Endothelial cell of umbilical vein (primary cell): ENCODE measurements at regions not wholly inside any gene's neighbourhood (a gene's known extent, or its start where the extent isn't known, plus 50 kb on each side); places are given as distances from the start of the nearest gene placed in this dataset.

Source experiments
- BruUV-seq: library from RNA; stranded (reverse); fragments of 400-500 nt; replicated peaks from 2 replicates; lab custom pipeline; 2021; lab: Mats Ljungman, UMichigan
- CTCF ChIA-PET: fragments of 300-600, 350-600 bp; sonication (Branson Sonifier 250); formaldehyde crosslinking; loops from one replicate; lab custom pipeline; 2021; ENCODE audit warnings: antibody characterized with exemption, inconsistent platforms; lab: Charles Lee
- POLR2A ChIA-PET: fragments of 300-600, 350-600 bp; sonication (Branson Sonifier 250); formaldehyde crosslinking; loops from one replicate; lab custom pipeline; 2021; ENCODE audit warnings: antibody characterized with exemption, inconsistent platforms; lab: Charles Lee
- DNase-seq: peaks from one replicate; pipeline ENCODE4 v3.0.0-alpha.2; 2011; ENCODE audit warnings: low read depth, low spot score
- FAIRE-seq: peaks from 2 replicates; lab custom pipeline; 2011; peaks lifted over from hg19 to GRCh38; lab: Jason Lieb, UNC
- H2AFZ ChIP-seq: 2 replicates; pipeline ENCODE4 v1.6.0; 2012; ENCODE audit warnings: low read depth, low read length, control low read depth, inconsistent platforms
- H3K27ac ChIP-seq: 2 replicates; pipeline ENCODE4 v1.5.1; 2011; ENCODE audit warnings: low read depth, mild to moderate bottlenecking, control low read depth, low read length, moderate library complexity; ENCODE audit not compliant: insufficient read depth
- H3K27me3 ChIP-seq, 2 experiments: 2 replicates each; pipeline versions ENCODE4 v1.6.0 to v1.6.1; 2011; ENCODE audit warnings: low read length in 2 of 2, mixed read lengths in 1 of 2; ENCODE audit not compliant: control insufficient read depth in 2 of 2, insufficient read depth in 2 of 2
- H3K36me3 ChIP-seq, 2 experiments: 2 replicates in 1 of 2; 3 replicates in 1 of 2; pipeline ENCODE4 v1.5.1; 2011; ENCODE audit warnings: low read length in 2 of 2, mild to moderate bottlenecking in 1 of 2, moderate library complexity in 1 of 2; ENCODE audit not compliant: control insufficient read depth in 2 of 2, insufficient read depth in 2 of 2; ENCODE audit errors: extremely low read depth in 1 of 2
- H3K4me1 ChIP-seq: 3 replicates; pipeline ENCODE4 v1.5.1; 2011; ENCODE audit warnings: mild to moderate bottlenecking, low read length; ENCODE audit not compliant: control insufficient read depth, insufficient read depth; ENCODE audit errors: extremely low read depth
- H3K4me2 ChIP-seq: 2 replicates; pipeline ENCODE4 v1.6.1; 2011; ENCODE audit warnings: low read length, control low read depth, mixed read lengths; ENCODE audit not compliant: insufficient read depth
- H3K4me3 ChIP-seq, 3 experiments: fragments of 200-600 bp in 1 of 3; sonication (generic), shearing (Covaris generic) in 1 of 3; replicated peaks in 1 of 3; 2 replicates each; pipeline ENCODE4 v1.5.1; 2011 to 2016; ENCODE audit warnings: control low read depth in 3 of 3, low read length in 3 of 3, mild to moderate bottlenecking in 2 of 3, inconsistent platforms in 1 of 3, low read depth in 1 of 3, moderate library complexity in 1 of 3; ENCODE audit not compliant: insufficient read depth in 1 of 3
- H3K79me2 ChIP-seq: 2 replicates; pipeline ENCODE4 v1.6.0; 2012; ENCODE audit warnings: low read length, inconsistent platforms; ENCODE audit not compliant: control insufficient read depth, insufficient read depth
- H3K9ac ChIP-seq: replicated peaks from 2 replicates; pipeline ENCODE3; 2011; ENCODE audit warnings: low read length, control low read depth; ENCODE audit not compliant: insufficient read depth; ENCODE audit errors: extremely low read depth
- H3K9me1 ChIP-seq: replicated peaks from 3 replicates; pipeline ENCODE4 v1.6.0; 2011; ENCODE audit warnings: mild to moderate bottlenecking, low read length; ENCODE audit not compliant: control insufficient read depth, insufficient read depth; ENCODE audit errors: extremely low read depth
- H3K9me3 ChIP-seq: replicated peaks from 2 replicates; pipeline ENCODE4 v1.5.1; 2012; ENCODE audit warnings: low read length, inconsistent platforms; ENCODE audit not compliant: control insufficient read depth, insufficient read depth
- H4K20me1 ChIP-seq: replicated peaks from 2 replicates; pipeline ENCODE3; 2011; ENCODE audit warnings: mild to moderate bottlenecking, low read length; ENCODE audit not compliant: control insufficient read depth, insufficient read depth; ENCODE audit errors: extremely low read depth
- CTCF ChIP-seq, 2 donors: IDR thresholded peaks; 1 replicate in 1 of 2; 2 replicates in 1 of 2; pipeline ENCODE4 v1.5.1; 2011; ENCODE audit warnings: low read length in 2 of 2, mild to moderate bottlenecking in 2 of 2, moderate library complexity in 2 of 2, control low read depth in 1 of 2, inconsistent platforms in 1 of 2, low read depth in 1 of 2; ENCODE audit not compliant: insufficient read depth in 1 of 2; ENCODE audit errors: extremely low read depth in 1 of 2
- EZH2 ChIP-seq: IDR thresholded peaks from 2 replicates; pipeline ENCODE4 v1.6.1; 2012; ENCODE audit warnings: borderline replicate concordance, low read depth, mild to moderate bottlenecking, moderate library complexity, low read length, inconsistent platforms; ENCODE audit not compliant: severe bottlenecking
- FOS ChIP-seq: IDR thresholded peaks from 2 replicates; pipeline ENCODE4 v1.6.1; 2011; ENCODE audit warnings: mild to moderate bottlenecking, low read length, moderate library complexity, borderline replicate concordance; ENCODE audit not compliant: insufficient read depth
- GATA2 ChIP-seq: IDR thresholded peaks from 2 replicates; pipeline ENCODE4 v1.7.0; 2011; ENCODE audit warnings: low read depth, mild to moderate bottlenecking, moderate library complexity, mixed read lengths, low read length; ENCODE audit not compliant: insufficient read length, insufficient read depth
- JUN ChIP-seq: IDR thresholded peaks from 2 replicates; pipeline ENCODE4 v1.6.1; 2011; ENCODE audit warnings: borderline replicate concordance, low read depth; ENCODE audit not compliant: insufficient read length, insufficient read depth
- MAX ChIP-seq: IDR thresholded peaks from 2 replicates; pipeline ENCODE4 v1.6.1; 2011; ENCODE audit not compliant: insufficient read depth, insufficient read length
- MYC ChIP-seq: IDR thresholded peaks from one replicate; pipeline ENCODE4 v1.6.1; 2011; ENCODE audit warnings: mild to moderate bottlenecking, low read depth, low read length
- POLR2A ChIP-seq: IDR thresholded peaks from 2 replicates; pipeline ENCODE4 v1.6.1; 2012; ENCODE audit warnings: low read depth, mild to moderate bottlenecking, control low read depth, low read length
- POLR2AphosphoS5 ChIP-seq: IDR thresholded peaks from 2 replicates; pipeline ENCODE4 v1.6.1; 2012; ENCODE audit warnings: low read depth, mild to moderate bottlenecking, control low read depth, low read length, moderate library complexity; ENCODE audit not compliant: insufficient read depth
- dilution Hi-C: fragments of 300-500 bp; cut with MboI; formaldehyde crosslinking; loops from one replicate; pipeline ENCODE4 v1.15.0; 2019; ENCODE audit warnings: low sequenced_read_pairs; ENCODE audit not compliant: extremely low pct_ligation_motif_present
- intact Hi-C: fragments of 100-400 bp; cut with micrococcal nuclease; formaldehyde crosslinking; loops from one replicate; pipeline ENCODE4 v1.10.0; 2022

- Histone ChIP-seq H3K9me3 (no peaks in the 10 kb centered on the region), H3K27me3 (no peaks in the 10 kb centered on the region), H2AFZ (no peak overlapping the region), H3K9ac (no peak overlapping the region), H3K79me2 (no peaks in the 10 kb centered on the region), H3K36me3 (no peaks in the 10 kb centered on the region), H4K20me1 (no peaks in the 10 kb centered on the region), H3K9me1 (no peaks in the 10 kb centered on the region), H3K4me3 (no peak overlapping the region), H3K27ac (no peak overlapping the region), H3K4me1 (no peaks in the 10 kb centered on the region), H3K4me2 (no peak overlapping the region)
- BruUV-seq: no TSS peak
- dilution Hi-C loops (no loop called here), intact Hi-C loops (loop anchor here (10.0 kb wide), 1 partner anchor 90 kb away; no protein-coding TSS in a partner anchor)
- ChIA-PET CTCF (no interaction called here), POLR2A (no interaction called here)
- no peak for TF ChIP-seq GATA2
- no peak for TF ChIP-seq CTCF (IDR thresholded peaks at IDR 0.05; ENCODE audit: extremely low read depth in 1 of 2, insufficient read depth in 1 of 2, low read depth in 1 of 2, low read length in 2 of 2)
- no peak for TF ChIP-seq FOS
- no peak for TF ChIP-seq JUN
- no peak for TF ChIP-seq MAX
- TF ChIP-seq MYC: no peak
- no peak for TF ChIP-seq EZH2
- TF ChIP-seq POLR2A: no peak
- TF ChIP-seq POLR2AphosphoS5: no peak
- FAIRE-seq: no peak
- no peak for DNase-seq
Observed at GRCh38 chr2:65885266-65885665, 452.9 kb upstream of the SPRED2 start.
